Putamen (tissue), 1 donor: ENCODE measurements at regions not wholly inside any gene's neighbourhood (a gene's known extent, or its start where the extent isn't known, plus 50 kb on each side); places are given as distances from the start of the nearest gene placed in this dataset.
A peak's percentile ranks its signal among the peaks of the same experiment; 100 is the strongest.

Experiments used
- DNase-seq: peaks from one replicate; pipeline ENCODE4 v3.0.0-alpha.2; 2016; ENCODE audit warnings: low spot score

GRCh38 chr15:95830281-95830680, 500.2 kb upstream of the NR2F2 start:
- DNase-seq: no peak

- DNase-seq: no peak
Observed at GRCh38 chr15:95832668-95833067, 497.8 kb upstream of the NR2F2 start.

- DNase-seq: no peak
Observed at GRCh38 chr15:95834028-95834804, 496.3 kb upstream of the NR2F2 start.

- DNase-seq: no peak
Observed at GRCh38 chr15:95836536-95836935, 494.0 kb upstream of the NR2F2 start.

GRCh38 chr15:95837341-95838004, 493.0 kb upstream of the NR2F2 start:
- DNase-seq: no peak

- DNase-seq: no peak
Observed at GRCh38 chr15:95839367-95839782, 491.1 kb upstream of the NR2F2 start.

GRCh38 chr15:95840004-95840403, 490.5 kb upstream of the NR2F2 start:
- no peak for DNase-seq

GRCh38 chr15:95840855-95841254, 489.6 kb upstream of the NR2F2 start:
- no peak for DNase-seq

GRCh38 chr15:95842576-95842975, 487.9 kb upstream of the NR2F2 start:
- DNase-seq: no peak

GRCh38 chr15:95843241-95843910, 487.1 kb upstream of the NR2F2 start:
- peak; percentile 21 for DNase-seq

- DNase-seq: no peak
Observed at GRCh38 chr15:95845862-95846515, 484.5 kb upstream of the NR2F2 start.

GRCh38 chr15:95848126-95848525, 482.4 kb upstream of the NR2F2 start:
- DNase-seq: no peak

- no peak for DNase-seq
Observed at GRCh38 chr15:95850837-95851236, 479.7 kb upstream of the NR2F2 start.

- DNase-seq: no peak
Observed at GRCh38 chr15:95853350-95853749, 477.1 kb upstream of the NR2F2 start.

GRCh38 chr15:95857124-95857757, 473.3 kb upstream of the NR2F2 start:
- DNase-seq: no peak

- no peak for DNase-seq
Observed at GRCh38 chr15:95857758-95858157, 472.7 kb upstream of the NR2F2 start.

- no peak for DNase-seq
Observed at GRCh38 chr15:95860406-95860805, 470.1 kb upstream of the NR2F2 start.

GRCh38 chr15:95864467-95864886, 466.0 kb upstream of the NR2F2 start:
- DNase-seq: no peak

GRCh38 chr15:95865330-95865739, 465.2 kb upstream of the NR2F2 start:
- DNase-seq: no peak

GRCh38 chr15:95866711-95867440, 463.6 kb upstream of the NR2F2 start:
- no peak for DNase-seq

GRCh38 chr15:95868450-95868849, 462.1 kb upstream of the NR2F2 start:
- DNase-seq: no peak
